Suprapubic skin (tissue), 3 donors: ENCODE measurements at regions not wholly inside any gene's neighbourhood (a gene's known extent, or its start where the extent isn't known, plus 50 kb on each side); places are given as distances from the start of the nearest gene placed in this dataset.

ENCODE experiments used
- CTCF ChIP-seq, 2 donors: fragments of 200-600 bp in 1 of 2; fragments of 450-650 bp in 1 of 2; sonication (generic) in 1 of 2; IDR thresholded peaks; one replicate each; pipeline ENCODE4 v1.5.1; 2016 to 2019; ENCODE audit warnings: antibody characterized with exemption in 2 of 2, mild to moderate bottlenecking in 1 of 2, moderate library complexity in 1 of 2
- EP300 ChIP-seq: sonication (generic); formaldehyde crosslinking; IDR thresholded peaks from one replicate; pipeline ENCODE4 v1.6.1; 2017; ENCODE audit warnings: antibody characterized with exemption
- POLR2A ChIP-seq, 2 donors: fragments of 450-650 bp; IDR thresholded peaks; one replicate each; pipeline ENCODE4 v1.6.1; 2017; ENCODE audit warnings: antibody characterized with exemption in 2 of 2, mild to moderate bottlenecking in 2 of 2, moderate library complexity in 2 of 2

GRCh38 chr11:112508750-112509149 is 248.1 kb upstream of the PLET1 start:
- no peak for TF ChIP-seq CTCF (IDR thresholded peaks at IDR 0.05)
- TF ChIP-seq POLR2A (IDR thresholded peaks at IDR 0.05), result no peak
- no peak for TF ChIP-seq EP300
